RPMI7951 (cell line): ENCODE measurements at regions not wholly inside any gene's neighbourhood (a gene's known extent, or its start where the extent isn't known, plus 50 kb on each side); places are given as distances from the start of the nearest gene placed in this dataset.

Experiments used
- DNase-seq: peaks from one replicate; pipeline ENCODE4 v3.0.0-alpha.2; 2012; ENCODE audit warnings: low read depth

DNA sequence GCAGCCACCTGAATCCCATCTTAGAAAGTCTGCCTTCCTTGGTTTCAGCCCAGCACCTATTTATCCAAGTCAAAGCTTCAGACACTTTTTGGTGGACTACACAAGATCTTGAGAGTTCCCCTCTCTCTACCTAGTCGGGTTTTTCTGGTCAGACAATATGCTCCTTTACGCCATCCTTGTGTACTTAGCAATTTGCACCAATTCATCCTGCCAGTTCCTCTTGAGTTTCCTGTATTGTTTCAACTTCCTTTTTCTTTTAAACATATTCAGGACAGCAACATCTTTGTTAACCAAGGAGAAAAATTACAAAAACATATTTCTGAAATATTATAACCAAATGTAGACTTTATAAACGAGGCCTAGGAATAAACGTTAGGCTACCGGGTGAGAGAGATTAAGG, 368.2 kb upstream of the CADM1 start:
- DNase-seq = no peak

DNA sequence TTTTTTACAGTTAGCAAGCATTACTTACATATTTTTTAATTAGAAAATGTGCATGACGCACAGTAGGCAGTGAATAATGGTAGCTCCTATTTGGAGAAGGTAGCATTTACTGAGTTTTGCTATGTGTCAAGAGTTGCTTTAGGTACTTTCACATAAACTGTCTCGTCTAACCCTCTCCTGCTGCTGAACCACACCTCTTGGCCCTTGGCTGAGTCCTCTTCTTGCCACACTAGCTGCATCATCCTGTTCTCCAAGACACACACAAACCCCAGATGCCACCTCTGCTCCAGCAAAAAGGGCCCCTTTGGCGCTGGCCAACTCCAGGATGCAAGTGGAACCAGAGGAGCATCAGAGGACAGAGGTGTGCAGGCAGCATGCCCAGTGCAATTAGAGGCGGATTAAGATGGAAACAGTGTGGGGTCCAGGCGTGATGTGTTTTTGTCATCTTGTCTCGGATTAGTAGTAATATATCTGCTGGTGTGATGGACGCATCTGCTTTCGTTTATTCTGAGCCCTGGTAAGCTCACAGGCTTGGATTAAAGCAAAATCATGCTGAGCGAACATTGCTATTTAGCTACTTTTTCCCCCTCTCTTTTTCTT, 367.0 kb upstream of the CADM1 start:
- no peak for DNase-seq

DNA sequence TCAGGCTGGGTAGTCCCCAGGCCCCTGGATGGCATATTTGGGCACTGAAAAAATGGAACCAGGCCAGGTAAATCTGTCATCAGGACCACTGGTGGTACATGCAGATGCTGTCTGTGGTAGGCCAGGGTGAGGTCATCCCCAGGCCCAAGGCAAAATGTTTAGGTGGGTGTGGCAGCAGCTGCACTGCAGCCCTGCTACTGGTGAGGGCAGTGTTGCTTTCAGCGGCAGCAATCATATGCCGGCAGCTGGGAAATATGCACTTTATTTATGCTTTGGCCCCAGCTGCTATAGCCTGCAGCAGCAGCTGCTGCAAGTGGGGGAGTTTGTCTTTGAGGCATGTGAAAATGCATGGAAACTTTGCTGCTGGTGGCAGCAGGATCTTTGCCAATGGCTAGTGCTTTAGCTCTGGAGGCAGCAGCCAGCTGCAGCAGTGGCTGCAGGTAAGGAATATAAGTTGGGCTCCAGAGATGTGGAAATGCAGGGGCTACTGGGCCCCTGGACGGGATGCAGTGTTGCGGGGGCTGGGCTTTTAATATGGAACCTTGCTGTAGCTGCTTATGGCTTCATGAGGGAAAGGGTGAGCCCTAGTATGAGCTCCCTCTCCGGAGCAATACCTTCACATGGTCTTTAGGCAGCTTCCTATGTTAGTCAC, 365.7 kb upstream of the CADM1 start:
- peak; percentile 81 for DNase-seq

DNA sequence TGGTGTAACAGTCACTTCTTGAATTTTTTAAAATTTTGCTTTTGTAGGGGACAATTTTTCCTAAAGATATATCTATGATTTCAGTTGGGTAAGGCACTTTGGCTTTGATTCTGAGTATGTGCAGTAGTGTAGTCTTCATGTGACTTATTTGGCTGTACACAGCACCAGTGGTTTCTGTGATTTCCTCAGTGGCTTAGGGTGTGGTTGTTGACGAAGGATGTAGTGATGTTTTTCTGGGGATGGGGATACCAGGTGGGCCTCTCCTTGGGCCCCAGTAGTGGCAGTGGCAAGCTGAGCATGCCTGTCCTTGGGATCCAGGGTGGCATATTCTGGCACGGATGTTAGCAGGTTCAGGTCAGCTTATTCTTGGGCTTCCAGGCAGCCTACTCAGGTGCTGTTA, 364.9 kb upstream of the CADM1 start:
- DNase-seq = no peak

DNA sequence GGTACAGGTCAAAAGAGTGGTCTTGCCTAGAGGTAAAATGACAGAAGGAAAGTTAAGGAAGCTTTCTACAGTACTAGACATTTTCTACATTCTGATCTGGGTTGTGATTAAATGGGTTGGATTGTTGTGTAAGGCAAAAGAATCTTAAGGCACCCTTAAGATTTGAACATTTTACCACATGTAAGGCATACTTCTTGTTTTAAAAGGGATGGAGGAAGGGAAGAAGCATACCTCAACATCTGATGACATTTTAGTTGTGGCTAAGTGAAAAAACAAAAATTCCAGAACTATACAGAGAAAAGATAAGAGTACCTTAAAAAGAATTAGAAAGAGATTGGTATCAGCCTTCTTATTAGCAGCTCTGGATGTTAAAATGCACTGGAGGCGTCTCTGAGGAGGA, 356.0 kb upstream of the CADM1 start:
- no peak for DNase-seq

DNA sequence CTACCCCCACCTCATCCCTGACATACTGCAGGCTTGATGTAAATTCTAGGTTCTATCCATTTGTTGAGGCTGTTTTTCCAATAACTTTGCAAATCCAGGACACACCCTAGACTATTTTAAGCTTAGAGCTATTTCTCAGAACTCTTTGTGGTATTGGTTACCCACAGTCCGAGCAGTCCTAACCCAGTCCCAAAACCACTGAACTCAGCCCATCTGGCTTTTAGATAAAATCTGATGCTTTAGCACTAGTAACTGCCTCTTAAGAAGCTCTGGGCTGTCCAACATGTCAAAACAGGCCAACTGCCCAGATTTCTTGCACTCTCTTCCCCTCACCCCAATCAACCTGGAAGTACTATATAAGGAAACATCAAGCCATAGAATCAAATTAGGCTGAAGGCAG, 344.4 kb upstream of the CADM1 start:
- DNase-seq = peak; percentile 93

DNA sequence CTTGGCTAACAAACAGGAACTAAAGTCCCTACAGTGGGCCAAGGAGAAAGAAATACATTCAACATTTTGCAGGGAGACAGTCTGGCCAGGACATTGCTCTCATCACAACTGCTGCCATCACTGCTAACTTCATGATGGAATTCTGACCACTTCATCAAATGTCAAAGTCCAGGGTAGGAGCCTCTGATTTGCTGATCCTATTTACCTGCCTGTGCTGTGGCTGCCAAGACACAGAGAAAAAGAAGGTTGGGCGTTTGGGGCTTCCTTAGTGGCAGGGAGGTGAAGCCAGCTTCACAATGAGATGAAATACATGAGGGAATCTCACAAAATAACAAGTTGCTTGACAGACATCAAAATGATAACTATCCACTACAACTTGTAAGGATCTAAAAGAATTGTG, 343.9 kb upstream of the CADM1 start:
- DNase-seq = peak; percentile 8

DNA sequence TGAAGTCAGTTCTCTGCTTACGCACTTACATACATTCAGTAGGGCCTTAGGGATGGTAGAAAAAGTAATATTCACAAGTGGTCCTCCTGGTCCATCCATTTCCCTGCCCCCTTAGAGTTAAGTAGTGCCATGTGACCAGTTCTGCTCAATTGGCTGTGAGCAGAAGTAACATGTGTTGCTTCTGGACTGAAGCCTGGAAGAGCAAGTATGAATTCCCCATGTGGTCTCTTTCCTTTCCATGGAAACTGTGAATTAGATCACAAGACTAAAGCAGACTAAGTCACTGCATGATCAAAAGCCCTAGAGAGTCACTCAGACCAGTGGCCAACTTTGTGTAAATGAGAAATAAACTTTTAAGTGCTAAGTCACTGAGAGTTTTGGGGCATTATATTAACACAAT, 341.7 kb upstream of the CADM1 start:
- peak; percentile 10 for DNase-seq

DNA sequence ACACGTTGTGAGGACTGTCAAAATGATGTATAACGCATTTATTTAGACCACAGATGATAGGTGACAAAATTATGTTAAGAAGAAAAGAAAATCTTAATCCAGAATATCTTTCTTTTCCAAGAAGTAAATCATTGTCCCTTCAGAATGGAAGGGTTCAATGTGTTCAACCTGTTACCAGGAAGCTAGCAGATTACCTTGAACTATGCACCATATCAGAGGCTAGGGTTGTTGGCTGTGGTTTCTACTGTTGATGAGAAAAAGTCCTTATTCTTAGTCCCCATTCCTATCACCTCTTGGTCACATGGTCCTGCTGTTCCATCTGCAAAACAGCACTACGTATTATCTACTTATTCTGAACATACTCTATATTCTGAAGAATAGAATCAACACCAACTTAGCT, 339.5 kb upstream of the CADM1 start:
- DNase-seq = no peak

DNA sequence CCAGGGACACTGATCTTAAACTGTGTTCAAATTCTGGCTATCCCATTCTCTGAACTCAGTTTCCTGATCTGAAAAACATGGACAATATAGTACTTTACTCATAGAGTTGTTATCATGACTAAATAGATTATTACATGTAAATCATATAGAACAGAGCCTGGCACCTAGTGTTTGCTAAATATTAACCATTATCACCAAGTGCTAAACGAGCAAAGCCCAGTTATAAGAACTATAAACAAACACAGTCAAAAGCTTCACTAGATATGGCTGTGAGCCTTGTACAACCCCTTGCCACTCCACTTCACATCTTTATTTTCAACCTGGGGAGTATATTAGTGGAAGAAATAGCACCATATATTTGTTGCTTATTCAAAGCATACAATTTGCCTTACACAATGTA, 338.9 kb upstream of the CADM1 start:
- no peak for DNase-seq

DNA sequence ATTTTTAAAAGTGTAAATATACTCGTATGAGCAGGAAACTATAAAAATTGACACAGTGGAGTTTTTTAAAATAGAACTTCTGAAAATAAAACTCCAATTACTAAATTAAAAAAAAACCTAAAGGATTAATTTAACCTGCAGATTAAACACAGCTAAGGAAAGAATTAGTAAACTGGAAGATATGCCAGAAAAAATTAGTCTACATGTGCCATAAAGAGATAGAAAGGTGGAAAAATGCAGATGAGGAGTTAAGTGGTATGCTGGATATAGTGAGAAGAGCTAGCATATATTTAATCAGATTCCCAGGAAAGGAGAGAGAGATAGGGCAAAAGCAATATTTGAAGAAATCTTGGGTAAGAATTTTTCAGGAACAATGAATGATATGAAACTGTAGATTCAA, 315.8 kb upstream of the CADM1 start:
- DNase-seq = no peak

DNA sequence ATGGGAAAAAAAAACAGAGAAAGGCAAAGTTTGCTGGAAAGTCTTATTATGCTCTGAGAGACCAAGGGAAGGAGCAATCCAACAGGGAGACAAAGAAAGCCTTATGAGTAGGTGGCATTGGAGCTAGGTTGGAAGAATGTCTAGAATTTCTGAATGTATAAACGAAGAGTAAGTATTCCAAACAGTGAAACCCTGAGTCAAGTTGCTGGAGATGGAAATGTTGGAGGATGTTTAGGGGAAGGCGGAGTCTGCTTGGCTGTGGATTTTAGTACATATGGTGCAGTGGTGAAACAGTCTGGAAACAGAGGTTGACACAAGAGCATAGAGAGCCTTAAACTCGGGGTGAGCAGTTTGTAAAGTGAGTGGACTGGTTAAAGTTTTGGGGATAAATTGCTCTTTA, 314.8 kb upstream of the CADM1 start:
- DNase-seq = peak; percentile 2

DNA sequence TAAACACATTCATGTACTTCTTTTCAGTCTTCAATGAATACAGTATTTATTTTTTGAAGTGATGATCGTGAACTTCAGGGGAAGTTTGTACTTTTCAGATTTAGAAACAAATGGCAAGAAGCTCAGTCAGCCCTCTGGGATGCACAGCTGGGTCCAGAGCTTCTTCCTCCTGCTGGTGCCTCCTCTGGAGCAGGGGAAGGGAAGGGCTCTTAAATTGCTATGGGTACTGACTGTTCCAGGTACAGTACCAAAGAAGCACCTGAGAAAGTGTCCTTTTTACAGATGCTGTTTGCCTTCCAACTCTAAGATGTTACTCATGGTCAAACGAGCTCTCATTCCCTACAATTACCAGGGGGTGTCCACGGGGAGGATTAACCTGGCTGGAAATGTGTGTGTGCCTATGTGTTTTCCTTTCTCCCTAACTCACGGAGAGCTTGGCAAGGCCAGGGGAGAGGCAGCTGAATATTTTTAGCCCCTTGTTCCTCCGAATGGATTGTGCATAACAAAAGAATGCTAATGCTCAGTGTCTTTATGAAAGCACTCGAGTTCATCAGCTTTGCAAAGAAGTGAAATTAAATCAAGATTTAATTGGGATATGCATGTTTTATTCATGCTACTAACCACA, 313.7 kb upstream of the CADM1 start:
- no peak for DNase-seq

DNA sequence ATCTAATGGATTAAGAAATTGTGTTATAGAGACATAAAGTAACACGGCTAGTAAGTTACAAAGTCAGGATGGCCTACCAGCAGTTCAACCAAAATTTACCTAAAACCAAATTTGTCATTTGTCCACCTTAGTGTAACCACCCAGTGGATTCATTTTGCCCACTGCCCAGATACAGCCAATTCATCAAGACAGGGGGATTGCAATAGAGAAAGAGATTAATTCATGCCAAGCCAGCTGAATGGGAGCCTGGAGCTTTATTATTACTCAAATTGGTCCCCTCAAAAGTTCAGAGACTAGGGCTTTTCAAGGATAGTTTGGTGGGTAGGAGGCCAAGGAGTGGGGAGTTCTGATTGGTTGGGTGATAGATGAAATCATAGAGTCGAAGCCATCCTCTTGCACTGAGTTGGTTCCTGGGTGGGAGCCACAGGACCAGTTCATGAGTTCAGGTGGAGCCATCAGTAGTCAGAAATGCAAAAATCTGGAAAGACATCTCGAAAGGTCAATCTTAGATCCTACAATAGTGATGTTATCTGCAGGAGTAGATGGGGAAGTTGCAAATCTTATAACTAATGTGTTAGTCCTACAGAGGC, 304.2 kb upstream of the CADM1 start:
- no peak for DNase-seq

DNA sequence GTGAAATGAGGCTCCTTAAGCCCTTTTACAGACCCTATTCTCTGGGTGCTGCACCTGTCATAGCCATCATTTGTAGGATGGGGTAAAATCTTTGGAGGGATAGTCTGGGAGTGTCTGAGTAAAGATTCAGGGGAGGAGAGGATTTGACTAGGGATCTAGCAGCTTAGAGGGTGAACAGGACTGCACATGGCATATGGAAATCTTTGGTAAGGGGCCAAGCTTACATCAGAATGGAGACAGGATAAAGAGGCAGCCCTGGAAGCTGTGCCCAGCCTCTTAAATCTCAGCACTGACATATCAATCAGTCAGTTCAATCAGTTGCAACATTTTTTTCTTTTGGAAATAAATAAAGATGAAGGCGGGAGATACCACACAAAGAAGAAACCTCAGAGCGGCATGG, 301.8 kb upstream of the CADM1 start:
- DNase-seq = no peak

DNA sequence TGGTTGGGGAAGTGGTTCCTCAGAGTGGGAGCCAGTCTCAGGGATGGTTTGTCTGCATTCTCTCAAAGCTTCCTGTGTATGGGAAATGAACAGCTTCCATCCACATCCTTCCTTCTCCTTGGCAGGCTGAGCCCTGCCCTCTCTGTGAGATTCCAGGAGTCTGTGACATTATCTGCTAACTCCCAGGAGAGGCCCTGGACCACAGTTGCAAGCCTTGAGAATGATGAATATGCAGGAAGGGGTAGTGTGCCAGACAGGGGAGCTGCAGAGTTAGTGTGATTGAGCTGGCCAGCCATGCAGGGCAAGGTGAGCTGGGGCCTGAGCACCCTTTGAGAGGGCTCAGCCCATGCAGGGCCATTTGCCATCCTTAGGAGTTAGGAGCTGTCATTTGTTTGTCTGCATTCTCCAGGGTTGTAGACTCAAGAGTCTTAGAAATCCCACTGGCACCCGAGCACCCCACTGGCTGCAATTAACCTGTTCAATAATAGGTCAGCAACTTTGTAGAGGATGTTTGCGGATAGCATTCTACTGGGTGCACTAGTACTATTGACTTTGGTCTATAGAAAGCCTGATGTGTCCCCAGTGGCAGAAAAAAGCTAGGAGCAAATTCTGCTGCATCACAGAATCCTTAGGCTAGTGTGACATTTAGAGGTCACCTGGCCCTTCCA, 299.0 kb upstream of the CADM1 start:
- DNase-seq = no peak

DNA sequence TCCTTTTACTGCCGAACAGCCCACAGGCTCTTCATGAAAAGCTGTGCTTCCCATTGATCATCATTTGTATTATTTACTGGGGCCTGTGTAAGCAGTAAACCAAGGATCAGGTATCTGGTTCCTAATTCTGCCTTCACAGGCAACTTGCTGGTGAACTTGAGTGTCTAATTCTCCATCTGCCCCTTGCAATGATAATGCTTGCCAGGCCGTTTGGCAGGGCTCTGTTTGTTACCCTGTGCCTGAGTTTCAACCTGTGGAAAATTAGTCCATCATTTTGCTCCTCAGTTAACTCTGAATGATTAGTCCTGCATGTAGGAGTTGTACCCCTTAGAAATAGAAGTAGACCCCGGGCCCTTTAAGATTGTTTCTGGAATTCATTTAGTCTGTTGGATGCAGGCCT, 298.4 kb upstream of the CADM1 start:
- DNase-seq = no peak

DNA sequence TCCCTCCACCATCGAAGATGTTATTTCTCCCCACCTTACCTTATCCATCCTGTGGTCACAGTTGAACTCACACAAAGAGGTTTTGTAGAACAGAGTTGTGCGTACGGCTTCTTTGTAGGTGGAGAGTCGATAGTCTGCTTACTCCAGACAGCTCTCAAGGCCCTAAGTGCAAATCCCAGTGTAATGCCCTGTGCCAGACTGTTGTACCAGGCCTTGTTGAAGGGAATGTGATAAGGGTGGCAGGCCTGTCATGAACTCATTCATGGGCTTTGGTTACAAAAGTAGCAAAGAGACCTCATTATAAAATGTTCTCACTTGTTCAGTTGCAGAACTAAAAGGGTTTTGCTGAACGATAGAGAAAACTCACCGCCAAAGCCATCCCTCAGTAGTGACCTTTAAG, 288.7 kb upstream of the CADM1 start:
- DNase-seq = no peak

DNA sequence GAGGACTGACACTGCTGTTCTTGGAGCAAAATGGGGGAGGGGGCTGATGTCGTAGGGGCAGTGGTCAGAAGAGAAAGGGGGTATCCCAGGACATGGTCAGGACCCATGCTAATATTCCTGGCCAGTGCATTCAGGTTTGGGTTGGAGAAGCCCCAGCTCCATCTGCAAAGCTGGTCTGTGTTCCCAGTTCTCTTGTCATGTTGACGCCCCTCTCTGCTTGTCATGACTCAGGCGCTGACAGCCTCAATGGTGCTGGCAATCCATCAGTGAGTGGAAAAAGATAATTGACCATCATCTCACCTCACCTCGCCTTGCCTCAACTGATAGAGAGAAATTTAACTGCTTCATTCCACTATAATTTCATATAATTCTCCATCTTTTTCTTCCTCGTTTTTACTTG, 283.1 kb upstream of the CADM1 start:
- DNase-seq = no peak

DNA sequence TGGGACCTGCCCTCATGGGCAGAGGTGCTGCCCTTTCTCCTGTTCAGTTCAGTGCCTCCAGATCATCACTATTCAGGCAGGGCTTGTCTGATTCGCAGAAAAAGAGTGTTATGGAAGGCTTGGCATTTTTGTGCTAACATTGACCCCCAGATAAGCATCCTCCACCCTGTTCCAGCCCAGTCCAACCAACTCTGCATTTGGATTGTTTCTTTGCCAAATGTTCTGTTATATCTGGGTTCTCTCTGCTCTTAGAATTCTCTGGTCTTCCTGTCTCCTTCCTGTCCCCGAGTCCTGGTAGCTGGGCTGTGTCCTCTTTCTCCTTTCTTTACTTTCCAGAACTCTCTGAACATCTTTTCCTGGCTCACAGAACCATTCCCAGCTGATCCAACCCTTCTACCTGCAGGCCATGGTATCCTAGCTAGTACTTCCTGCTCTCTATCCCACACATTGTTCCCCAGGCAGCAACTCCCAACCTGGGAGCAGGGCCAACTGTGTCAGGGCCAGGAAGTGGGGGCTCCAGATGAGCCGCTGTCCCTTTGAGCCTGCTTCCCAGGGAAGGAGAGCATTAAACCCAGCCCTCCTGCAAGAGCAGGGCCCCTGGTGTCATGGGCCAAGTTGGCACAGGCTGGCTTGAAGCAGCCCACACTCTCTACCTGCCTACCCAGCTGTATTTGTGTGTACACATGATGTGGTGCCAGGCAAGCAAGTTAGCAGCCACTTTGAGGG, 280.7 kb upstream of the CADM1 start:
- DNase-seq = peak; percentile 60

DNA sequence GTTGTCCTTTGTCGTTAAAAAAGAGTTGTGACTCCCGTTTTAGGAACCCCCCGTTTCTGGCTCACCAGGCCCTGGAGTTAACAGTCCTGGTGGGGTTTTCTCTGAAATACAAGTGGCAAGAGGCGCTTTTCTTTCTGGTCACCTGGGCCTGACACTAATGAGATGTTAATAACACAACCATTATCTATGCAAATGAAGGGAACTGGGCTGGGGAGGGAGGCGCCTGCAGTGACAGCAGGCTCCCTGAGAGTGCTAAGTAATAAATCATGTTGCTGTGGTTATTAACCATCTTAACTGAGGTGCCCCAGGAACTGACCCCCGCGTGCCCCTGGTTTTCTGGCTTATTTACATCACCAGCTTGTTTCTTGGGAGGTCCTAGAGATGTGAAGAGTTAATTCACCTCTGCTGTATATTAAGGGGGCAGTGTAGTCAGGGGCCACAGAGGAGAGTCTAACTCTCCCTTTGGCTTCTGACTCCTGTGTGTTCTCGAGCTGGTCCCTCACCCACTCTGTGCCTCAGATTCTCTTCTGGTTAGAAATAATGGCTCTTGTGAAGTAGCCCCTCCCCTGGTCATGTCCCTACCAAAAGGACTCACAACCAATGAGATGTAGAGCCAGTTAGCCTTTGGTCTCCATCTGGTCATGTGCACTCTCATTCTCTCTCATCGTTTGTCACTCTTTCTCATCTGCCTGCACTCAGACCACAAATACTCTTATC, 276.6 kb upstream of the CADM1 start:
- no peak for DNase-seq
